Breast epithelium (tissue), 3 donors: ENCODE measurements at regions not wholly inside any gene's neighbourhood (a gene's known extent, or its start where the extent isn't known, plus 50 kb on each side); places are given as distances from the start of the nearest gene placed in this dataset.

Source experiments
- CTCF ChIP-seq, 3 donors: fragments of 450-650 bp; IDR thresholded peaks; one replicate each; pipeline ENCODE4 v1.5.1; 2016 to 2017; ENCODE audit warnings: antibody characterized with exemption in 3 of 3, mild to moderate bottlenecking in 3 of 3, moderate library complexity in 3 of 3
- POLR2A ChIP-seq: fragments of 450-650 bp; IDR thresholded peaks from one replicate; pipeline ENCODE4 v1.6.1; 2016; ENCODE audit warnings: antibody characterized with exemption, mild to moderate bottlenecking, moderate library complexity
- POLR2AphosphoS5 ChIP-seq, 3 donors: sonication (generic); formaldehyde crosslinking; IDR thresholded peaks; one replicate each; pipeline ENCODE4 v1.6.1; 2017; ENCODE audit warnings: antibody characterized with exemption in 3 of 3

- TF ChIP-seq CTCF (IDR thresholded peaks at IDR 0.05) (no peak), POLR2AphosphoS5 (IDR thresholded peaks at IDR 0.05) (no peak), POLR2A (no peak)
These were observed 692.0 kb upstream of the IGFBP3 start for GRCh38 chr7:46613116-46613515.
